Fibroblast of skin of scalp (primary cell): ENCODE measurements at regions not wholly inside any gene's neighbourhood (a gene's known extent, or its start where the extent isn't known, plus 50 kb on each side); places are given as distances from the start of the nearest gene placed in this dataset.
"Not testable (repeated sequence)": the region's sequence is repeated elsewhere in the genome, so short reads cannot be mapped to it uniquely, and the experiment has no call there.

Experiments
- DNase-seq: peaks from one replicate; pipeline ENCODE4 v3.0.0-alpha.2; 2013

DNA sequence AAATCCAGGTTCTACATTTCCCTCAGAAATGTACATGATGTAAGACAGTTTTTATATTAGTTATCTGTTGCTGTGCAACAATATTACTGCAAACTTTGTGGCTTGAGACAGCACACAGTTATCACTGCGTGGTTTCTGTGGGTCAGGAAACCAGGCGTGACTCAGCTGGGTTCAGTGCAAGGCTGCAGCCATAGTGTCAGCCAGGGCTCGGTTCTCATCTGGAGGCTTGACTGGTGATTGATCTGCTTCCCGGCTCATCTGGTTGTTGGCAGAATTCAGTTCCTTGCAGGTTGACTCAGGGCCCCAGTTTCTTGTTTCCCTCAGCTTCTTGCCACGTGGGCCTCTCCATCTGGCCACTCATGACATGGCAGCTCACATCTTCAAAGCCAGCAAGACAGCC is 146.8 kb upstream of the ROPN1B start:
- DNase-seq: peak; percentile 82

DNA sequence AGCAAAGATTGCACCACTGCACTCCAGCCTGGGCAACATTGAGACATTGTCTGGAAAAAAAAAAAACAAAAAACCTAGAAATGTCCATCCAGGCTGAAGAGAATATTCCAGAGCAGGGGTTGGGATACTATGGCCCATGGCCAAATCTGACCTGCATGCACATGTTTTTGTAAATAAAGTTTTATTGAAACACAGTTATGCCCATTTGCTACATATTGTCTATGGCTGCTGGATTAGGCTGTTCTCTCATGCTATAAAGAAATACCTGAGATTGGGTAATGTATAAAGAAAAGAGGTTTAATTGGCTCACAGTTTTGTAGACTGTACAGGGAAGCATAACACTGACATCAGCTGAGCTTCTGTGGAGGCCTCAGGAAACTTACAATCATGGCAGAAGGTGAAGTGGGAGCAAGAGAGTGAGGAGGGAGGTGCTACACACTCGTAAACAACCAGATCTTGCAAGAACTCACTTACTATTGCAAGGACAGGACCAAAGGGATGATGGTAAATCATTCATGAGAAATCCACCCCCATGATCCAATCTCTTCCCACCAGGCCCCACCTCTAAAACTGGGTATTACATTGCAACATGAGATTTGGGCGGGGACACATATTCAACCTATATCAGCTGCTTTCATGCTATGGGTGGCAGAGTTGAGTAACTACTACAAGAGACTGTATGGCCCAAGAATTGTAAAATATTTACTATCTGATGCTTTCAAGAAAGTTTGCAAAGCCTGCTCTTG is 137.8 kb upstream of the ROPN1B start:
- DNase-seq: not testable (repeated sequence)

DNA sequence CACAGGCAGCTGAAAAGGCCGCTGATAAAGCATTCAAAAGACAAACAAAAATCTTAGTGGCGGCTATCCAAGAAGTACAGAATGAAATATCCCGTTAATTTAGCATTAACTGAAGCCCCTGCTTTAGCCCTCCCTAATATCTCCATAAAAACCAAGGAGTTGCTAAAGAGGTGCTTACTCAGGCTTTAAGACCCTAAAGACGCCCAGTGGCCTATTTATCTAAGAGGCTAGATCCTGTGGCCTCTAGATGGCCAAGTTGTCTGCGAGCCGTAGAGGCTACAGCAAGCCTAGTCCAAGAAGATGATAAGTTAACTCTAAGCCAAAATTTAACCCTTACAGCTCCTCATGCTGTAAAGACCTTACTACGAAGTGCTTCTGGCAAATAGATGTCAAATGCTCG is 133.4 kb upstream of the ROPN1B start:
- not testable (repeated sequence) for DNase-seq

DNA sequence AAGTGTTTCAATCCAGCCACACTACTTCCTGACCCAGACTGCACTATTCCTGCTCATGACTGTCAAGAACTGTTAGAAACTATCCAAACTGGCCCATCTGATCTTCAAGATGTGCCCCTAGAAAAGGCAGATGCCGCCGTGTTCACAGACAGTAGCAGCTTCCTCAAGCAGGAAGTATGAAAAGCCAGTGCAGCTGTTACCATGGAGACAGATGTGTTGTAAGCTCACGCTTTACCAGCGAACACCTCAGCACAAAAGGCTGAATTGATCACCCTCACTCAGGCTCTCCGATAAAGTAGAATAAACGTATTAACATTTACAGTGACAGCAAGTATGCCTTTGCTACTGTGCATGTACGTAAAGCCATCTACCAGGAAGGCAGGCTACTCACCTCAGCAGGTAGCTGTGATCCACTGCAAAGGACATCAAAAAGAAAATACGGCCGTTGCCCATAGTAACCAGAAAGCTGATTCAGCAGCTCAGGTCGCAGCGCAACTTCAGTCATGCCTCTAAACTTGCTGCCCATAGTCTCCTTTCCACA is 132.9 kb upstream of the ROPN1B start:
- DNase-seq: peak; percentile 5

DNA sequence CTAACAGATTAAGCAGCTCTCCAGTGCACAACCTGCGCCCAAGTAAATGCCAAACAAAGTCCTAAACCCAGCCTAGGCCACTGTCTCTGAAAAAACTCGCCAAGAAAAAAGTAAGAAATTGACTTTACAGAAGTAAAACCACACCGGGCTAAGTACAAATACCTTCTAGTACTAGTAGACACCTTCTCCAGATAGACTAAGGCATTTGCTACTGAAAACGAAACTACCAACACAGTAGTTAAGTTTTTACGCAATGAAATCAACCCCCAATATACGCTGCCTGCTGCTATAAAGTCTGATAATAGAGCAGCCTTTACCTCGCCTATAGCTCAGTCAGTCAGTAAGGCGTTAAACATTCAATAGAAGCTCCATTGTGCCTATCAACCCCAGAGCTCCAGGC is 132.2 kb upstream of the ROPN1B start:
- not testable (repeated sequence) for DNase-seq

DNA sequence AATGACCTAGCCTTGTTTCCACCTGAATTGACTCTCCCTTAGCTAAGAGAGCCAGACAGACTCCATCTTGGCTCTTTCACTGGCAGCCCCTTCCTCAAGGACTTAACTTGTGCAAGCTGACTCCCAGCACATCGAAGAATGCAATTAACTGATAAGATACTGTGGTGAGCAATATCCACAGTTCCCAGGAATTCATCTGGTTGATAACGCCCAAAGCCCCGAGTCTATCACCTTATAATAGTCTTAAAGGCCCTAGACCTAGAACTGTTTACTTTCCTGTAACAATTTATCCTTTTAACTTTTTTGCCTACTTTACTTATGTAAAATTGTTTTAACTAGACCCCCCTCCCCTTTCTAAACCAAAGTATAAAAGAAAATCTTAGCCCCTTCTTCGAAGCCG is 130.1 kb upstream of the ROPN1B start:
- not testable (repeated sequence) for DNase-seq

GRCh38 chr3:125840465-125840864 is 128.5 kb upstream of the ROPN1B start:
- not testable (repeated sequence) for DNase-seq

DNA sequence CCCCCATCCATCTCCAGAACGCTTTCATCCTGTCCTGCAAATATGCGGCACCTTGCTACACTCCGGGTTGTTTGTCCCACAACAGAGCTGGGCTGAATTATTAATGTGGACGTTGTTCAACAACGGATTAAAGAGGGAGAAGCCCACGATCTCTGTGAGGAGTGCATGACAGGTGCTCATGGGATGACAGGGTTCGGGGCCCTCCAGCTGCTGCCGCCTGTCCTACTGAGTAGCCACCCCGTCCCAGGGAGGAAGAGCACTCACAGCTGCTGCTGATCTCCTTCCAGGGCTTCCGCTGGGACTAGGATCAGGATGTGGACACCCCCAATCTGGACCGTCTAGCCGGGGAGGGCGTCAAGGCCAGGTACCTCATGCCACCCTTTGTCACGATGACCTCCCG is 121.0 kb upstream of the ROPN1B start:
- DNase-seq: not testable (repeated sequence)

DNA sequence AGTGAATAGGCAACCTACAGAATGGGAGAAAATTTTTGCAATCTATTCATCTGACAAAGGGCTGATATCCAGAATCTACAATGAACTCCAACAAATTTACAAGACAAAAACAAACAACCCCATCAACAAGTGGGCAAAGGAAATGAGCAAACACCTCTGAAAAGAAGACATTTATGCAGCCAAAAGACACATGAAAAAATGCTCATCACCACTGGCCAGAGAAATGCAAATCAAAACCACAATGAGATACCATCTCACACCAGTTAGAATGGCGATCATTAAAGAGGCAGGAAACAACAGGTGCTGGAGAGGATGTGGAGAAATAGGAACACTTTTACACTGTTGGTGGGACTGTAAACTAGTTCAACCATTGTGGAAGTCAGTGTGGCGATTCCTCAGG is 114.0 kb upstream of the ROPN1B start:
- not testable (repeated sequence) for DNase-seq

GRCh38 chr3:125860547-125860946 is 108.4 kb upstream of the ROPN1B start:
- DNase-seq: not testable (repeated sequence)

- DNase-seq: peak; percentile 18
These were observed 106.1 kb upstream of the ROPN1B start for GRCh38 chr3:125862841-125863254.

DNA sequence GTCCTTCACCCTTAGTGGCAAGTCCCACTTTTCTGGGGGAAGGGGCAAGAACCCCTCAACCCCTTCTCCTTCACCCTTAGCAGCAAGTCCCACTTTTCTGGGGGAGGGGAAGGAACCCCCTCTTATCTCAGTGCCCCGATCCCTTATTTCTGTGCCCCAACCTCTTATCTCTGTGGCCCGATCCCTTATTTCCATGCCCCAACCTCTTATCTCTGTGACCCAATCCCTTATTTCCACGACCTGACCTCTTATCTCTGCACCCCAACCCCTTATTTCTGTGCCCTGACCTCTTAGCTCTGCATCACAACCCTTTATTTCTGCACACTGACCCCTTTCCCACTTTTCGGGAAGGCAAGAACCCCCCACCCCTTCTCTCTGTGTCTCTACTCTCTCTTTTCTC is 104.4 kb upstream of the ROPN1B start:
- not testable (repeated sequence) for DNase-seq

GRCh38 chr3:125886006-125886405 is 83.0 kb upstream of the ROPN1B start:
- peak; percentile 94 for DNase-seq

- DNase-seq: not testable (repeated sequence)
These were observed 69.8 kb upstream of the ROPN1B start for GRCh38 chr3:125899181-125899580.

- DNase-seq: not testable (repeated sequence)
These were observed 67.5 kb upstream of the ROPN1B start for GRCh38 chr3:125901473-125901872.

DNA sequence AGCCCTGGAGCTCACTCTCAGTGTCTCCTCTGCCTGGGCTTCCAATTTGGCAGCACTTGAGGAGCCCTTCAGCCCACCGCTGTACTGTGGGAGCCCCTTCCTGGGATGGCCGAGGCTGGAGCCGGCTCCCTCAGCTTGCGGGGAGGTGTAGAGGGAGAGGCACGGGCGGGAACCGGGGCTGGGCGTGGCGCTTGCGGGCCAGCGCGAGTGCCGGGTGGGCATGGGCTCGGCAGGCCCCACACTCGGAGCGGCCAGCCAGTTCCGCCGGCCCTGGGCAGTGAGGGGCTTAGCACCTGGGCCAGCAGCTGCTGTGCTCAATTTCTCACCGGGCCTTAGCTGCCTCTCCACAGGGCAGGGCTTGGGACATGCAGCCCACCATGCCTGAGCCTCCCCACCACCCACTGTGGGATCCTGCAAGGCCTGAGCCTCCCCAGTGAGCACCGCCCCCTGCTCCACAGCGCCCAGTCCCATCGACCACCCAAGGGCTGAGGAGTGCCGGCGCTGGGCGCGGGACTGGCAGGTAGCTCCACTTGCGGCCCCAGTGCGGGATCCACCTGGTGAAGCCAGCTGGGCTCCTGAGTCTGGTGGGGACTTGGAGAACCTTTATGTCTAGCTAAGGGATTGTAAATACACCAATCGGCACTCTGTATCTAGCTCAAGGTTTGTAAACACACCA is 65.1 kb upstream of the ROPN1B start:
- DNase-seq: not testable (repeated sequence)

DNA sequence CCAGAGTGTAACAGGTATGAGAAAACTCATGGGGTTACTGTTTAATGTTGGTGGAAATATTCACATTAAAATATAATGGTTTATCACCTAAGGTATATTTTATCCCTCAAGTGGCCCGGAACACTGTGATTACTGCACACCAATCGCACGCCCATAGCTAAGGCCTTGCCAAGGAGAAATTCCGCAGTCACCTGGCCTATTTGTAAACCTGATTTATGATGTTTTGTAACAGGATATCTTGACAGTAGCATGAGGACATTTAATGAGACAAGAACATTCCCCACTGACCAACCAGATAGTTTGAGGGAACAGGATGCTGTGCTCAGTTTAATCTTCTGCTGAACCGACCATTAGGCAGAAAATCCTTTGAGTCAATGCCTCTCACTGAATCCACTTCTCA is 61.7 kb upstream of the ROPN1B start:
- DNase-seq: not testable (repeated sequence)

- not testable (repeated sequence) for DNase-seq
These were observed 58.1 kb upstream of the ROPN1B start for GRCh38 chr3:125910851-125911250.

DNA sequence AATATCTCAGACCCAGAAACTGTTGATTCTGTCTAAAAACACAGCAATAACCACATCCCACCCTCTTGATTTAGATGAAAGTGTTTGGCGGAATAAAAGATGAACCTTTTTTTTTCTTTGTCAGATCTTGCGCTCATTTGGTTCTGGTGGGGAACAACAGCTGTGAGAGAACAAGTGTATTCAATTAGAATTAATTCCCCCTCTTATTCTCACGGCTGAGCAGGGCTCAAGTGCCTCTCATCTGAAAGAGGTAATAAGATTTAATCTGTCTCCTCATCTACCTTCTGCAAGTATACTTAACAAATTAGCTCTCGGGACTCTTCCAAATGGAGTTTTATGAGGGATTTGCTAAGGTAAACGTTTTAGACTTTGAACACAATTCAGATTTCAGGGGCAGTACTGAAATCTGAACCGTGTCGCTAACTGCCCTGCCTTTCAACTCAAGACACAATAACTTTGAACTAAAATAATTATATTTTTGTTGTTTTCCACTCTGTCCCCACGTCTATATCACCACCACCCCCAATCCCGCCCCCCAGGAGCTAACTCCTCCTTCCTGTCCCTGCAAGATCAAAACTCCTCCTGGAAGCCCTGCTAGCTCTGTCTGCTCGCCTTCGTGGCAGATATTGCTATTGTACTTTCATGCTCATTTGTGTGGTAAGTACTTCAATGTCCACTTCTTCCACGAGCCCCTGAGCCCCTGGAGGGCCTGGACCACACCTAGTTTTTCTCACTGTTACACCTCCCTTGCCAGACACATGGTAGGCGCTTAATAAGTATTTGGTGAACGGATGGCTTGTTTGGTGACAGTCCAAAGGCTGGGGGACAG is 54.2 kb upstream of the ROPN1B start:
- peak; percentile 62 for DNase-seq

DNA sequence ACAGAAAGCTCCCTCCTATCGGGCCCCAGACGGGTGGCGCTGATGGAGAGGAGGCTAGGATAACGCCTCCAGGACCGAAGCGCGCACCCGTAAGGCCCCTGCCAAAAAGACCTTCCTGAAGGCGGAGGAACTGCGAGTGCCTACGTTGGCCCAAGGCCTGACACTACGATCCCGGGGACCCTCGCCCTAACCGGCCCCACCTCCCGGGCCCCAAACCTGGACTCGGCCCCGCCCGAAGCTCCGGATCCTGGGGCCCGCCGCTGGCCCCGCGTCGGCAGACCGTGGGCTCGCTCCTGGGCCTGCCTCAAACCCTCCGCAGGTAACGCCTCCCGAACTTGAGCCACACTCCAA is 53.6 kb upstream of the ROPN1B start:
- DNase-seq: not testable (repeated sequence)

DNA sequence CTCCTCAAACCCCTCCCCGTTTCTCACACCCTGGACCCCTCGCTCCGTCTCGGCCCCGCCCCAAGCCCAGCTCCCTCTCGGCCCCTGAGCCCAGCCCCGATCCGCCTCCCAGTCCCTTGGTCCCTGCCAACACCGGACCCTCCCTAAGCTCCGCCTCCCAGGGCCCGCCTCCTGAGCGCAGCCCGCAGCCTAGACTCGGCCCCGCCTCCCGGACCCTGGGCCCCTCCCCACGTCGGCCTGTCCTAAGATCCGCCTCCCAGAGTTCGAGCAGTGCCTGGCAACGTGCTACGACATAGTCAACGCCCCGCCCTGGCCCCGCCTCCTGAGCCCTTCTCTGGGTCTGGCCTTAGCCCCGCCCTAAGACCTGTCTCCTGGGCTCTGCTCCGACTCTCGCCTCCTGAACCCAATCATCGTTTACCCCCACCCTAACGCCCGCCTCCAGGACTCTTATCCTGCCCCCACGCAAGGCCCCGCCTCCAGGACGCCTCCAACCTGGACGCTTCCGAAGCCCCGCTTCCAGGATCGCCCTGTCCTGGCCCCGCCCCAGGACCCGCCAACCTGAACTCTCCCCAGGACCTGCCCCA is 53.1 kb upstream of the ROPN1B start:
- DNase-seq: peak; percentile 99

DNA sequence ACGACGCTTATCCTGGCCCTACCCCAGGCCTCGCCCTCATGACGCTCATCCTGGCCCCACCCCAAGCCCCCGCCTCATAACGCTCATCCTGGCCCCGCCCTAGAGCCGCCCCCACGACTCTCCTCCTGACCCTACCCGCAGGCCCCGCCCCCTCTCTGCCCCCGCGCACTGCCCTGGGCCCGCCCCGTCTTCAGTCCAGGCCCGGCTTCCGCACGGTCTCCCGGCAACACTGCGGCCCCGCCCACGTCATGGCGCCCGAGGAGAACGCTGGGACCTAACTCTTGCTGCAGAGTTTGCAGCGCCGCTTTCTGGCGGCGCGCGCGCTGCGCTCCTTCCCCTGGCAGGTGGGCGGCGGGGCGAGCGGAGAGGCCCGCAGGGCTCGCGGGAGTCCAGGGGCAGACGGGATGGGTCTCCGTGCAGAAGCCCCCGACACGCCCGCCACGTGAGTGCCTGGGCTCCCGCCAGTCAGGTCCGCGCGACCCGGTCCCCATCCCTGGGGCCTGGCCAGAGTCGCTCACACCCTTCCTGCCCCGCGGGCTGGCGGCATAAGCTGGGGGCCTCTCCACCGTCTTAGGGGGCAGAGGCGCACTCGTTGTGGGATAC is 52.5 kb upstream of the ROPN1B start:
- DNase-seq: peak; percentile 97
